GM06990 (cell line): ENCODE measurements at regions not wholly inside any gene's neighbourhood (a gene's known extent, or its start where the extent isn't known, plus 50 kb on each side); places are given as distances from the start of the nearest gene placed in this dataset.

ENCODE experiments used
- DNase-seq: peaks from one replicate; pipeline ENCODE4 v3.0.0-alpha.2; 2011; ENCODE audit not compliant: insufficient read length; ENCODE audit errors: extremely low read depth
- H3K27me3 ChIP-seq: replicated peaks from 2 replicates; pipeline ENCODE4 v1.6.0; 2011; ENCODE audit warnings: low read length; ENCODE audit not compliant: control insufficient read depth, insufficient read depth
- H3K36me3 ChIP-seq: 2 replicates; pipeline ENCODE4 v1.5.1; 2011; ENCODE audit warnings: low read length; ENCODE audit not compliant: control insufficient read depth, insufficient read depth
- H3K4me3 ChIP-seq: replicated peaks from 2 replicates; pipeline ENCODE4 v1.5.1; 2011; ENCODE audit warnings: low read depth, mild to moderate bottlenecking, control low read depth, low read length
- TF ChIP-seq, protein P1 (sequence below): IDR thresholded peaks from 2 replicates; pipeline ENCODE4 v1.5.1; 2011; ENCODE audit warnings: low read length, control low read depth, mild to moderate bottlenecking, inconsistent platforms; ENCODE audit not compliant: insufficient read depth, poor library complexity, severe bottlenecking

DNA sequence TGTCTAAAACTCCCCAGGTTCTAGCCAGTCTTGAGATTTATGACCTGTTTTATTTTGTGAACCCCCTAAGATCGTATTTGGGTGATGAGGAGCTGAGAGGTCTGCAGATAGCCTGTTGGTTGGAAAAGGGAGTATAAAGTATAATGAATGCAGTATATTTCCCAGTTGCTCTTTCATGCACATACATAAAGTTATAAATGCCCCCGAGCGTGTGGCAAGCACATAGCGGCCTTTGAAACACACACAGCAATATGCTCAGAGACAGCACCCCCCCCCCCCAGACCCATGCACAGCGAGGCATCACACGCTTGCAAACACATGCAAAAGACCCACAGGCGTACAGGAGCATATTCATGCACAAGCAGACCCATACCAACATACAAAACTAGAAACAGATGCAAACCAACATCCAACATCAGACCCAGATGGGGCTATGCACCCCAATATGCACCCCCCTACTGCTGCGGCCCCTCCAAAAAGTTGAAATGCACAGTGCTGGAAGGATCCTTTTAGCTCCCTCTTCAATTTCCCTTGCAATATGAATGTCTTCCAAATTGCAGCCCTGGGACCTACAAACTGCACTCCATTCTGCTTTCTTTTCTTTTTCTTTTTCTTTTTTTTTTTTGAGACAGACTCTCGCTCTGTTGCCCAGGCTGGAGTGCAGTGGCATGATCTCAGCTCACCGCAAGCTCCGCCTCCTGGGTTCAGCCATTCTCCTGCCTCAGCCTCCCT is 82.2 kb upstream of the TBX3 start:
- H3K4me3 ChIP-seq, result no peak overlapping the region
- TF ChIP-seq, protein P1, sequence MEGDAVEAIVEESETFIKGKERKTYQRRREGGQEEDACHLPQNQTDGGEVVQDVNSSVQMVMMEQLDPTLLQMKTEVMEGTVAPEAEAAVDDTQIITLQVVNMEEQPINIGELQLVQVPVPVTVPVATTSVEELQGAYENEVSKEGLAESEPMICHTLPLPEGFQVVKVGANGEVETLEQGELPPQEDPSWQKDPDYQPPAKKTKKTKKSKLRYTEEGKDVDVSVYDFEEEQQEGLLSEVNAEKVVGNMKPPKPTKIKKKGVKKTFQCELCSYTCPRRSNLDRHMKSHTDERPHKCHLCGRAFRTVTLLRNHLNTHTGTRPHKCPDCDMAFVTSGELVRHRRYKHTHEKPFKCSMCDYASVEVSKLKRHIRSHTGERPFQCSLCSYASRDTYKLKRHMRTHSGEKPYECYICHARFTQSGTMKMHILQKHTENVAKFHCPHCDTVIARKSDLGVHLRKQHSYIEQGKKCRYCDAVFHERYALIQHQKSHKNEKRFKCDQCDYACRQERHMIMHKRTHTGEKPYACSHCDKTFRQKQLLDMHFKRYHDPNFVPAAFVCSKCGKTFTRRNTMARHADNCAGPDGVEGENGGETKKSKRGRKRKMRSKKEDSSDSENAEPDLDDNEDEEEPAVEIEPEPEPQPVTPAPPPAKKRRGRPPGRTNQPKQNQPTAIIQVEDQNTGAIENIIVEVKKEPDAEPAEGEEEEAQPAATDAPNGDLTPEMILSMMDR, result no peak
- H3K36me3 ChIP-seq, result no peaks in the 10 kb centered on the region
- no peaks in the 10 kb centered on the region for H3K27me3 ChIP-seq
- no peak for DNase-seq

DNA sequence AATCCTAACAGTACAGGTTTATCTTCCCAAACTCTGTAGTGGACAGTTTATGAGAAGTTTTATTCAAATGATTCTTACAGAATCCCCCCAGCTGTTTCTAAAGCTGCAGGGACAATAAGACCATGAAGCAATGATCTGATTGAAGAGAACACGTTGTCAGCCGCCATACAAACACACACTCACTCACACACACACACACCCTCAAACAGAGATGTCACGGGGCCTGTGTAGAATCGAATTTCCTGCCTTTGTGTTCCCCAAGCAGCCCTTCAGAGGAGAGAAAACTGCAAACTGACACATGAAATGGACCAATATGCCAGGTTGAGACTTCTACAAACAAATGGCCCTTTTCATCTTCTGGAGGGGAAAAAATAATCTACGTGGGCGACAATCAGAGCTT is 80.5 kb upstream of the TBX3 start:
- TF ChIP-seq, protein P1, result no peak
- H3K4me3 ChIP-seq, result no peak overlapping the region
- H3K27me3 ChIP-seq, result no peaks in the 10 kb centered on the region
- no peaks in the 10 kb centered on the region for H3K36me3 ChIP-seq
- no peak for DNase-seq

DNA sequence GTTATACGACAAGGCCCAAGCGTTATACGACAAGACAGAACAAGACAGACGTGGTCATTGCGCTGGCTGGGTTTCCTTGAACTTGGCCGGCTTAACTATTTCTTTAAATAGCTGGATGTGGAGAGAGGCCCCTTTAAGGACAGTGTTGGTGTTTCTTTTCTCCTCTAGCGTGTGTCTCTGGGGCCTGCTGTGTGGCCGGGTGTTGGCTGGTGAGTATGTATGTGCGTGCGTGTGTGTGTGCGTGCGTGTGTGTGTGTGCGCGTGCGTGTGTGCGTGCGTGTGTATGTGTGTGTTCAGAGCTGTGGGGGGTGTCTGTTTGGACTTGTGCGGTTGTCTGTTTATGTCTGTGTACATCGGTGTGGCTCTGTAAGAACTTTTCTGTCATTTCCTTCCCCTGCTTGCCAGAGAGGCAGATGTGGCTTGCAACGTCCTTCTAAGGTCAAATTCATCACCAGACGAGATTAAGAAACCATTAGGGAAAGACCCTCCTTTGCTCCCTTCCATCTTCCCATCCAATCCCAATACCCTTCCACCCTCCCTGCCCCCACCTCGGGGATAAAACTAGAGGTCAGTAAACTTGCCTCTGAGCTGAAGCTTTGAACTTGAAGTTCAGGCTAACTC is 78.6 kb upstream of the TBX3 start:
- no peaks in the 10 kb centered on the region for H3K27me3 ChIP-seq
- DNase-seq, result no peak
- no peaks in the 10 kb centered on the region for H3K36me3 ChIP-seq
- H3K4me3 ChIP-seq, result no peak overlapping the region
- TF ChIP-seq, protein P1, result no peak

DNA sequence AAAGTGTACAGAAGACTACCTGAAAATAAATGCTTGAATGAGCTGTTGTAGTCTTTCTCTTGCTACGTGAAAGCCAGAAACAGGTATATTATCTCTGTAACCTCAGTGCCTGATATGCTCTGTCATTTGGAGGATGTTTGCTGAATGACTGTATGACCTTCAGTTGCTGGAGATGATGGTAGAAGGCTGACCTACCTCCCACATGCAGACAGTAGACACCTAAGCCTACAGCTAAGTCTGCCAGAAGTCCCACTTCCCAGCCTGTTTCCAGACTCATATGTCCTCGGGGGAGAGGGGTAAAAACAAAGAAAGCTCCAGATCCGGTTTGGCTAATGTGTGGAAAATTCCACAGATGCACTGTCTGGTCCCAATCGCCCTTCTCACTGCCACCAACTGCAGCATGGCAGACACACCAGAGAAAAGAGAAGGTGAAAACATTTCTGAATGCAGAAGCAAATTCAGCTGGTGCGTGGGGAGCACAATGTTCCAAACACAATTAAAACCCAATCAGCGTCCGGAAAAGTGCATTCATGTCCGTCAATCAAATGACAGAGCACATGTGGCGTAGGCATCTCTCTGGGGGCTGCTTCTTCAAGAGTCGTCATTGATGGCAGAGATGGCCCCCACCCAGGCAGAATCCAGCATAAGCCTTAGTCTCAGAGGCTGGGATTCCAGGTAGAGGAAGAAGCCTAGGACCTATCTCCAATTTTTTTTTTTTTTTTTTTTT is 76.3 kb upstream of the TBX3 start:
- TF ChIP-seq, protein P1, result no peak
- no peaks in the 10 kb centered on the region for H3K27me3 ChIP-seq
- no peak overlapping the region for H3K4me3 ChIP-seq
- DNase-seq, result no peak
- no peaks in the 10 kb centered on the region for H3K36me3 ChIP-seq

DNA sequence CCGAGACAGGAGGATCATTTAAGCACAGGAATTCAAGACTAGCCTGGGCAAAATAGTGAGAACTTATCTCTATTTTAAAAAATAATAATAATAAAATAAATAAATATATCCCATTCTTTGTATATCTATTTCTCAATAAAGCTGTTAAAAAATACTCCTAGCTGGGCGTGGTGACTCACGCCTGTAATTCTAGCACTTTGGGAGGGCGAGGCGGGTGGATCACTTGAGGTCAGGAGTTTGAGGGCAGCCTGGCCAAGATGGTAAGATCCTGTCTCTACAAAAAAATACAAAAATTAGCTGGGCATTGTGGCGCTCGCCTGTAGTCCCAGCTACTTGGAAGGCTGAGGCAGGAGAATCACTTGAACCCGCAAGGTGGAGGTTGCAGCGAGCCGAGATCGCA is 75.7 kb upstream of the TBX3 start:
- DNase-seq, result no peak
- H3K4me3 ChIP-seq, result no peak overlapping the region
- no peaks in the 10 kb centered on the region for H3K36me3 ChIP-seq
- H3K27me3 ChIP-seq, result no peaks in the 10 kb centered on the region
- TF ChIP-seq, protein P1, result no peak
